HEK293 (cell line): ENCODE measurements at regions not wholly inside any gene's neighbourhood (a gene's known extent, or its start where the extent isn't known, plus 50 kb on each side); places are given as distances from the start of the nearest gene placed in this dataset.

Source experiments
- CTCF ChIA-PET: fragments of 350-600 bp; formaldehyde crosslinking; extraction: SDS; loops from one replicate; lab custom pipeline; 2021; ENCODE audit warnings: antibody characterized with exemption; lab: Yijun Ruan, JAX
- POLR2A ChIA-PET: fragments of 300-600 bp; formaldehyde crosslinking; extraction: SDS; loops from one replicate; lab custom pipeline; 2020; ENCODE audit warnings: antibody characterized with exemption, inconsistent platforms; lab: Yijun Ruan, JAX
- H3K27ac ChIP-seq: fragments of 200-500 bp; sonication (Bioruptor generic); 2 replicates; pipeline ENCODE4 v1.5.1; 2014; ENCODE audit warnings: low read depth, low read length, control low read depth, inconsistent platforms; ENCODE audit errors: extremely low read depth
- H3K36me3 ChIP-seq, 2 experiments: fragments of 200-500 bp in 1 of 2; sonication (Bioruptor generic) in 1 of 2; 1 replicate in 1 of 2; 2 replicates in 1 of 2; pipeline ENCODE4 v1.5.1; 2014 to 2017; ENCODE audit warnings: inconsistent platforms in 2 of 2, low read length in 2 of 2; ENCODE audit not compliant: control insufficient read depth in 2 of 2, insufficient read depth in 1 of 2
- H3K4me1 ChIP-seq: fragments of 200-500 bp; sonication (Bioruptor generic); 2 replicates; pipeline ENCODE4 v1.5.1; 2014; ENCODE audit warnings: mild to moderate bottlenecking, low read length, inconsistent platforms; ENCODE audit not compliant: control insufficient read depth, insufficient read depth
- H3K4me3 ChIP-seq: 2 replicates; pipeline ENCODE4 v1.5.1; 2011; ENCODE audit warnings: low read depth, mild to moderate bottlenecking, control low read depth, low read length, moderate library complexity
- H3K9me3 ChIP-seq: fragments of 200-500 bp; sonication (Bioruptor generic); 2 replicates; pipeline ENCODE4 v1.5.1; 2014; ENCODE audit warnings: low read depth, low read length, inconsistent platforms; ENCODE audit not compliant: control insufficient read depth, insufficient read depth
- BCL11A ChIP-seq: fragments of 450-650 bp; formaldehyde crosslinking; IDR thresholded peaks from 2 replicates; pipeline ENCODE4 v1.5.1; 2016; ENCODE audit warnings: low read depth, missing biosample characterization, missing genetic modification characterization
- KLF7 ChIP-seq: fragments of 450-650 bp; formaldehyde crosslinking; IDR thresholded peaks from 2 replicates; pipeline ENCODE4 v1.5.1; 2016; ENCODE audit warnings: missing biosample characterization, missing genetic modification characterization, borderline replicate concordance
- OSR2 ChIP-seq: fragments of 450-650 bp; formaldehyde crosslinking; IDR thresholded peaks from 2 replicates; pipeline ENCODE4 v1.5.1; 2016; ENCODE audit warnings: missing biosample characterization, missing genetic modification characterization
- YY1 ChIP-seq: fragments of 450-650 bp; formaldehyde crosslinking; IDR thresholded peaks from 2 replicates; pipeline ENCODE4 v1.5.1; 2018; ENCODE audit warnings: missing biosample characterization, missing genetic modification characterization
- ZFP3 ChIP-seq: fragments of 450-650 bp; formaldehyde crosslinking; IDR thresholded peaks from 2 replicates; pipeline ENCODE4 v1.5.1; 2016; ENCODE audit warnings: low read depth, missing biosample characterization, missing genetic modification characterization
- ZNF112 ChIP-seq: fragments of 450-650 bp; formaldehyde crosslinking; IDR thresholded peaks from 2 replicates; pipeline ENCODE4 v1.5.0; 2017; ENCODE audit warnings: missing biosample characterization, missing genetic modification characterization
- ZNF132 ChIP-seq: fragments of 450-650 bp; formaldehyde crosslinking; IDR thresholded peaks from 2 replicates; pipeline ENCODE4 v1.5.1; 2017; ENCODE audit warnings: missing biosample characterization, missing genetic modification characterization, borderline replicate concordance
- ZNF140 ChIP-seq: fragments of 450-650 bp; formaldehyde crosslinking; IDR thresholded peaks from 2 replicates; pipeline ENCODE4 v1.5.1; 2016; ENCODE audit warnings: missing biosample characterization, missing genetic modification characterization
- ZNF2 ChIP-seq: fragments of 450-650 bp; formaldehyde crosslinking; IDR thresholded peaks from 2 replicates; pipeline ENCODE4 v1.5.1; 2016; ENCODE audit warnings: missing biosample characterization, missing genetic modification characterization
- ZNF211 ChIP-seq: fragments of 450-650 bp; formaldehyde crosslinking; IDR thresholded peaks from 2 replicates; pipeline ENCODE4 v1.5.1; 2016; ENCODE audit warnings: low read depth, missing biosample characterization, missing genetic modification characterization
- ZNF292 ChIP-seq: fragments of 450-650 bp; formaldehyde crosslinking; IDR thresholded peaks from 2 replicates; pipeline ENCODE4 v1.5.1; 2016; ENCODE audit warnings: low read depth, missing biosample characterization, missing genetic modification characterization, borderline replicate concordance
- ZNF366 ChIP-seq: fragments of 450-650 bp; formaldehyde crosslinking; conservative IDR thresholded peaks from 2 replicates; pipeline ENCODE4 v1.5.1; 2016; ENCODE audit warnings: missing biosample characterization, missing genetic modification characterization
- ZNF510 ChIP-seq: fragments of 450-650 bp; formaldehyde crosslinking; IDR thresholded peaks from 2 replicates; pipeline ENCODE4 v1.5.1; 2018; ENCODE audit warnings: mild to moderate bottlenecking, missing genetic modification characterization, missing biosample characterization; ENCODE audit not compliant: insufficient replicate concordance
- ZNF514 ChIP-seq: fragments of 450-650 bp; formaldehyde crosslinking; IDR thresholded peaks from 2 replicates; pipeline ENCODE4 v1.5.1; 2016; ENCODE audit warnings: missing biosample characterization, missing genetic modification characterization
- ZNF549 ChIP-seq: fragments of 450-650 bp; IDR thresholded peaks from 2 replicates; pipeline ENCODE4 v1.5.1; 2018; ENCODE audit warnings: missing biosample characterization, missing genetic modification characterization, mild to moderate bottlenecking, inconsistent platforms, moderate library complexity
- ZNF610 ChIP-seq: fragments of 450-650 bp; formaldehyde crosslinking; IDR thresholded peaks from 2 replicates; pipeline ENCODE4 v1.5.1; 2016; ENCODE audit warnings: missing biosample characterization, missing genetic modification characterization, borderline replicate concordance
- ZNF660 ChIP-seq: fragments of 450-650 bp; IDR thresholded peaks from 2 replicates; pipeline ENCODE4 v1.5.1; 2018; ENCODE audit warnings: missing biosample characterization, mild to moderate bottlenecking, missing genetic modification characterization
- ZNF791 ChIP-seq: fragments of 450-650 bp; formaldehyde crosslinking; IDR thresholded peaks from 2 replicates; pipeline ENCODE4 v1.5.1; 2016; ENCODE audit warnings: missing biosample characterization, missing genetic modification characterization
- ZSCAN30 ChIP-seq: fragments of 450-650 bp; IDR thresholded peaks from 2 replicates; pipeline ENCODE4 v1.5.1; 2018; ENCODE audit warnings: missing biosample characterization, mild to moderate bottlenecking, missing genetic modification characterization, moderate library complexity
- TF ChIP-seq, protein P1 (sequence below): fragments of 450-650 bp; formaldehyde crosslinking; IDR thresholded peaks from 2 replicates; pipeline ENCODE4 v1.5.1; 2016; ENCODE audit warnings: missing biosample characterization, missing genetic modification characterization, borderline replicate concordance
- TF ChIP-seq, protein P2 (sequence below): IDR thresholded peaks from 2 replicates; pipeline ENCODE4 v1.6.1; 2011; ENCODE audit warnings: mild to moderate bottlenecking, low read depth, low read length, borderline replicate concordance
- TF ChIP-seq, protein P3 (sequence below): fragments of 450-650 bp; formaldehyde crosslinking; IDR thresholded peaks from 2 replicates; pipeline ENCODE4 v1.5.1; 2017; ENCODE audit warnings: missing biosample characterization, missing genetic modification characterization
- TF ChIP-seq, protein P4 (sequence below): fragments of 450-650 bp; formaldehyde crosslinking; IDR thresholded peaks from 2 replicates; pipeline ENCODE4 v1.5.1; 2016; ENCODE audit warnings: missing biosample characterization, missing genetic modification characterization
- TF ChIP-seq, protein P5 (sequence below): fragments of 450-650 bp; formaldehyde crosslinking; IDR thresholded peaks from 2 replicates; pipeline ENCODE4 v1.5.1; 2016; ENCODE audit warnings: missing biosample characterization, missing genetic modification characterization, borderline replicate concordance

DNA sequence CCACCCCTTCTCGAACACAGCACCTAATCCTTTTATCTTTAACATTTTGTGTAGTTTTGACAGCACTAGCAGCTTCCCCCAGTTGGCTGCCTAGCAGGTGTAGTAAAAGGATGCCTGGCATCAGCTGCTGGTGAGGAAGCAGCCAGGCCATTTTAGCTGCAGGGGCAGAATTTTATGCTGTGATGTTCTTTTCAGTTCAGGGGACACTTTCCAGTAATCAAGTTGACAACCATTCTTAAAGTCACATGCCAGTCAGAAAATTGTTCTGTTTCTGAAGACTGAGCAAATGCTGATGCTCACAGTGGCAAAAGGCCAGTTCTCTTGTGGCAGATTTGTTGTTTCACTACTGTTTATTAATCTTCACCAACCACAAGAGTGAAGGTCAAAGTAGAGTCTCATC lies 570.8 kb downstream of the CCDC85A start (continued):
- no peak for TF ChIP-seq ZNF366 (tag by site-specific recombination)
- no peak for TF ChIP-seq ZNF791 (tag by site-specific recombination)
- no peak for TF ChIP-seq ZNF610 (tag by site-specific recombination)
- TF ChIP-seq ZNF211 (tag by site-specific recombination) = no peak
- TF ChIP-seq, protein P1, sequence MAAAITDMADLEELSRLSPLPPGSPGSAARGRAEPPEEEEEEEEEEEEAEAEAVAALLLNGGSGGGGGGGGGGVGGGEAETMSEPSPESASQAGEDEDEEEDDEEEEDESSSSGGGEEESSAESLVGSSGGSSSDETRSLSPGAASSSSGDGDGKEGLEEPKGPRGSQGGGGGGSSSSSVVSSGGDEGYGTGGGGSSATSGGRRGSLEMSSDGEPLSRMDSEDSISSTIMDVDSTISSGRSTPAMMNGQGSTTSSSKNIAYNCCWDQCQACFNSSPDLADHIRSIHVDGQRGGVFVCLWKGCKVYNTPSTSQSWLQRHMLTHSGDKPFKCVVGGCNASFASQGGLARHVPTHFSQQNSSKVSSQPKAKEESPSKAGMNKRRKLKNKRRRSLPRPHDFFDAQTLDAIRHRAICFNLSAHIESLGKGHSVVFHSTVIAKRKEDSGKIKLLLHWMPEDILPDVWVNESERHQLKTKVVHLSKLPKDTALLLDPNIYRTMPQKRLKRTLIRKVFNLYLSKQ = no peak
- no peak for TF ChIP-seq ZFP3
- TF ChIP-seq ZNF514 (tag by site-specific recombination) = no peak
- TF ChIP-seq ZNF140 (tag by site-specific recombination) = no peak
- TF ChIP-seq, all 188 proteins: peak for 0

DNA sequence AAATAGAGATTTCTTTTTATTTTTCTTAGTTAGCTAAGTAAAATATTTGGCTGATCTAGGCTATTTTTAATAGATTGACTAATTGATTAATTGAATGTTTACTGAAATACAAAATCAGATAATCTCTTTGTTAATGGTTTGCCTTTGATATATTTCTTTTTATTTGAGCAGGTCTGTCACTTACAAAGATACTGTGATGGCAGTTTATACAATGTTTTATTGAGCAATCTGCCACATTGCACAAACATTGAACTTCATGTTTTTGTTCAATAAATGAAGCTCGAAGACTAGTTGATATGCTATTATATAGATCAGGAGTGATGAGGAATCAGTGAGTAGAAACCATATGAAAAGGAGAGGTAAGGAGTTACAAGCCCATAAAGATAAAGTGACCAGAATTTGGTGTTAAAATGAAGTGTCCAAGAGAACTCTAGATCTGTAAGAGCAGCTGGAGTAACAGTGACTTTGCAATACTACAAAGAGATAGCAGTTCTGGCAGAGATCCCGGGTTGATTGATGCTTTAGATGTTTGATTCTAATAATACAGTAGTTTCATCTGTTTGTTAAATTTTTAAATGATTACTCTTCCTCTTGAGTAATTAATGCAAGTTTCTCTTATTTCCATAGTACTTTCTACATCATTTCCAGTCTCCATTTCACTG lies 574.2 kb downstream of the CCDC85A start:
- POLR2A ChIA-PET = no interaction called here

More for the DNA sequence above, 574.2 kb downstream of the CCDC85A start:
- CTCF ChIA-PET = no interaction called here
- no peak overlapping the region for H3K4me3 ChIP-seq
- no peak overlapping the region for H3K27ac ChIP-seq
- H3K36me3 ChIP-seq = no peaks in the 10 kb centered on the region
- no peak for TF ChIP-seq ZNF549 (tag by site-specific recombination)
- no peak for TF ChIP-seq BCL11A (tag by site-specific recombination)
- TF ChIP-seq ZNF2 (tag by site-specific recombination) = no peak
- TF ChIP-seq ZSCAN30 (tag by site-specific recombination) = no peak
- TF ChIP-seq, protein P2, sequence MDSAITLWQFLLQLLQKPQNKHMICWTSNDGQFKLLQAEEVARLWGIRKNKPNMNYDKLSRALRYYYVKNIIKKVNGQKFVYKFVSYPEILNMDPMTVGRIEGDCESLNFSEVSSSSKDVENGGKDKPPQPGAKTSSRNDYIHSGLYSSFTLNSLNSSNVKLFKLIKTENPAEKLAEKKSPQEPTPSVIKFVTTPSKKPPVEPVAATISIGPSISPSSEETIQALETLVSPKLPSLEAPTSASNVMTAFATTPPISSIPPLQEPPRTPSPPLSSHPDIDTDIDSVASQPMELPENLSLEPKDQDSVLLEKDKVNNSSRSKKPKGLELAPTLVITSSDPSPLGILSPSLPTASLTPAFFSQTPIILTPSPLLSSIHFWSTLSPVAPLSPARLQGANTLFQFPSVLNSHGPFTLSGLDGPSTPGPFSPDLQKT = no peak
- no peak for TF ChIP-seq KLF7
- no peak for TF ChIP-seq ZNF660 (tag by site-specific recombination)
- no peak for TF ChIP-seq ZNF211 (tag by site-specific recombination)
- TF ChIP-seq, protein P3, sequence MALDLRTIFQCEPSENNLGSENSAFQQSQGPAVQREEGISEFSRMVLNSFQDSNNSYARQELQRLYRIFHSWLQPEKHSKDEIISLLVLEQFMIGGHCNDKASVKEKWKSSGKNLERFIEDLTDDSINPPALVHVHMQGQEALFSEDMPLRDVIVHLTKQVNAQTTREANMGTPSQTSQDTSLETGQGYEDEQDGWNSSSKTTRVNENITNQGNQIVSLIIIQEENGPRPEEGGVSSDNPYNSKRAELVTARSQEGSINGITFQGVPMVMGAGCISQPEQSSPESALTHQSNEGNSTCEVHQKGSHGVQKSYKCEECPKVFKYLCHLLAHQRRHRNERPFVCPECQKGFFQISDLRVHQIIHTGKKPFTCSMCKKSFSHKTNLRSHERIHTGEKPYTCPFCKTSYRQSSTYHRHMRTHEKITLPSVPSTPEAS (tag by site-specific recombination) = no peak
- no peak for TF ChIP-seq ZNF510 (tag by site-specific recombination)
- TF ChIP-seq OSR2 (tag by site-specific recombination) = no peak
- TF ChIP-seq, protein P4, sequence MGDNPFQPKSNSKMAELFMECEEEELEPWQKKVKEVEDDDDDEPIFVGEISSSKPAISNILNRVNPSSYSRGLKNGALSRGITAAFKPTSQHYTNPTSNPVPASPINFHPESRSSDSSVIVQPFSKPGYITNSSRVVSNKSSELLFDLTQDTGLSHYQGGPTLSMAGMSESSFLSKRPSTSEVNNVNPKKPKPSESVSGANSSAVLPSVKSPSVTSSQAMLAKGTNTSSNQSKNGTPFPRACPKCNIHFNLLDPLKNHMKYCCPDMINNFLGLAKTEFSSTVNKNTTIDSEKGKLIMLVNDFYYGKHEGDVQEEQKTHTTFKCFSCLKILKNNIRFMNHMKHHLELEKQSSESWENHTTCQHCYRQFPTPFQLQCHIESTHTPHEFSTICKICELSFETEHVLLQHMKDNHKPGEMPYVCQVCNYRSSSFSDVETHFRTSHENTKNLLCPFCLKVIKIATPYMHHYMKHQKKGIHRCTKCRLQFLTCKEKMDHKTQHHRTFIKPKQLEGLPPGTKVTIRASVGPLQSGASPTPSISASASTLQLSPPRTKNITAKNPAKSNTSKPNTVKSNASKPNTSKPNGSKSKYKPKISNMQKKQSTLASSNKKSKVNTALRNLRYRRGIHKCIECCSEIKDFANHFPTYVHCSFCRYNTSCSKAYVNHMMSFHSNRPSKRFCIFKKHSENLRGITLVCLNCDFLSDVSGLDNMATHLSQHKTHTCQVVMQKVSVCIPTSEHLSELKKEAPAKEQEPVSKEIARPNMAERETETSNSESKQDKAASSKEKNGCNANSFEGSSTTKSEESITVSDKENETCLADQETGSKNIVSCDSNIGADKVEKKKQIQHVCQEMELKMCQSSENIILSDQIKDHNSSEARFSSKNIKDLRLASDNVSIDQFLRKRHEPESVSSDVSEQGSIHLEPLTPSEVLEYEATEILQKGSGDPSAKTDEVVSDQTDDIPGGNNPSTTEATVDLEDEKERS (tag by site-specific recombination) = no peak
- TF ChIP-seq ZNF292 (tag by site-specific recombination) = no peak
- no peak for TF ChIP-seq ZNF132
- TF ChIP-seq ZNF112 (tag by site-specific recombination) = no peak
- TF ChIP-seq, protein P5, sequence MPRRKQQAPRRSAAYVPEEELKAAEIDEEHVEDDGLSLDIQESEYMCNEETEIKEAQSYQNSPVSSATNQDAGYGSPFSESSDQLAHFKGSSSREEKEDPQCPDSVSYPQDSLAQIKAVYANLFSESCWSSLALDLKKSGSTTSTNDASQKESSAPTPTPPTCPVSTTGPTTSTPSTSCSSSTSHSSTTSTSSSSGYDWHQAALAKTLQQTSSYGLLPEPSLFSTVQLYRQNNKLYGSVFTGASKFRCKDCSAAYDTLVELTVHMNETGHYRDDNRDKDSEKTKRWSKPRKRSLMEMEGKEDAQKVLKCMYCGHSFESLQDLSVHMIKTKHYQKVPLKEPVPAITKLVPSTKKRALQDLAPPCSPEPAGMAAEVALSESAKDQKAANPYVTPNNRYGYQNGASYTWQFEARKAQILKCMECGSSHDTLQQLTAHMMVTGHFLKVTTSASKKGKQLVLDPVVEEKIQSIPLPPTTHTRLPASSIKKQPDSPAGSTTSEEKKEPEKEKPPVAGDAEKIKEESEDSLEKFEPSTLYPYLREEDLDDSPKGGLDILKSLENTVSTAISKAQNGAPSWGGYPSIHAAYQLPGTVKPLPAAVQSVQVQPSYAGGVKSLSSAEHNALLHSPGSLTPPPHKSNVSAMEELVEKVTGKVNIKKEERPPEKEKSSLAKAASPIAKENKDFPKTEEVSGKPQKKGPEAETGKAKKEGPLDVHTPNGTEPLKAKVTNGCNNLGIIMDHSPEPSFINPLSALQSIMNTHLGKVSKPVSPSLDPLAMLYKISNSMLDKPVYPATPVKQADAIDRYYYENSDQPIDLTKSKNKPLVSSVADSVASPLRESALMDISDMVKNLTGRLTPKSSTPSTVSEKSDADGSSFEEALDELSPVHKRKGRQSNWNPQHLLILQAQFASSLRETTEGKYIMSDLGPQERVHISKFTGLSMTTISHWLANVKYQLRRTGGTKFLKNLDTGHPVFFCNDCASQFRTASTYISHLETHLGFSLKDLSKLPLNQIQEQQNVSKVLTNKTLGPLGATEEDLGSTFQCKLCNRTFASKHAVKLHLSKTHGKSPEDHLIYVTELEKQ (tag by site-specific recombination) = no peak
- TF ChIP-seq YY1 (tag by site-specific recombination) = no peak
- no peaks in the 10 kb centered on the region for H3K4me1 ChIP-seq
- H3K9me3 ChIP-seq = no peaks in the 10 kb centered on the region
